Hindlimb muscle (tissue), 1 donor: ENCODE measurements at regions not wholly inside any gene's neighbourhood (a gene's known extent, or its start where the extent isn't known, plus 50 kb on each side); places are given as distances from the start of the nearest gene placed in this dataset.
"Not testable (repeated sequence)": the region's sequence is repeated elsewhere in the genome, so short reads cannot be mapped to it uniquely, and the experiment has no call there.

Experiments
- DNase-seq: peaks from one replicate; pipeline ENCODE4 v3.0.0-alpha.2; 2013

GRCh38 chr7:81218480-81219106, 299.7 kb upstream of the SEMA3C start:
- DNase-seq = no peak

- DNase-seq = no peak
Observed at GRCh38 chr7:81213394-81213793, 294.5 kb upstream of the SEMA3C start.

- no peak for DNase-seq
Observed at GRCh38 chr7:81211934-81212320, 293.1 kb upstream of the SEMA3C start.

GRCh38 chr7:81211204-81211933, 292.5 kb upstream of the SEMA3C start:
- DNase-seq = no peak

- DNase-seq = no peak
Observed at GRCh38 chr7:81210137-81211064, 291.6 kb upstream of the SEMA3C start.

- no peak for DNase-seq
Observed at GRCh38 chr7:81209059-81209458, 290.2 kb upstream of the SEMA3C start.

- no peak for DNase-seq
Observed at GRCh38 chr7:81207801-81208200, 288.9 kb upstream of the SEMA3C start.

- no peak for DNase-seq
Observed at GRCh38 chr7:81206667-81207360, 288.0 kb upstream of the SEMA3C start.

- DNase-seq = no peak
Observed at GRCh38 chr7:81206217-81206616, 287.4 kb upstream of the SEMA3C start.

- DNase-seq = no peak
Observed at GRCh38 chr7:81201188-81201587, 282.3 kb upstream of the SEMA3C start.

- DNase-seq = no peak
Observed at GRCh38 chr7:81198766-81199165, 279.9 kb upstream of the SEMA3C start.

GRCh38 chr7:81197266-81197665, 278.4 kb upstream of the SEMA3C start:
- DNase-seq = no peak

- no peak for DNase-seq
Observed at GRCh38 chr7:81195033-81195432, 276.2 kb upstream of the SEMA3C start.

- no peak for DNase-seq
Observed at GRCh38 chr7:81190997-81191768, 272.3 kb upstream of the SEMA3C start.

- DNase-seq = no peak
Observed at GRCh38 chr7:81187753-81188152, 268.9 kb upstream of the SEMA3C start.

GRCh38 chr7:81186691-81187090, 267.8 kb upstream of the SEMA3C start:
- no peak for DNase-seq

- no peak for DNase-seq
Observed at GRCh38 chr7:81185072-81185471, 266.2 kb upstream of the SEMA3C start.

GRCh38 chr7:81183326-81183725, 264.5 kb upstream of the SEMA3C start:
- DNase-seq = no peak

- DNase-seq = not testable (repeated sequence)
Observed at GRCh38 chr7:81182056-81182455, 263.2 kb upstream of the SEMA3C start.

GRCh38 chr7:81181066-81181465, 262.2 kb upstream of the SEMA3C start:
- DNase-seq = no peak

- no peak for DNase-seq
Observed at GRCh38 chr7:81180573-81180972, 261.7 kb upstream of the SEMA3C start.
